K562 (cell line): ENCODE measurements at regions not wholly inside any gene's neighbourhood (a gene's known extent, or its start where the extent isn't known, plus 50 kb on each side); places are given as distances from the start of the nearest gene placed in this dataset.

Experiments
- ATAC-seq: fragments of 200-7000 bp; cut with Tn5 transposase; 3 replicates; pipeline ENCODE4 v1.9.1; 2020; ENCODE audit warnings: moderate library complexity
- BruUV-seq: library from RNA; stranded (reverse); fragments of 400-500 nt; replicated peaks from 2 replicates; lab custom pipeline; 2021; lab: Mats Ljungman, UMichigan
- CTCF ChIA-PET: fragments of 300-600 bp; formaldehyde crosslinking; extraction: SDS; loops from one replicate; lab custom pipeline; 2021; ENCODE audit warnings: low intra/inter-chr PET ratio; lab: Yijun Ruan, JAX
- POLR2A ChIA-PET: fragments of 300-600, 350-650 bp; sonication (Branson Sonifier 250); formaldehyde crosslinking; extraction: SDS; loops from one replicate; lab custom pipeline; 2021; ENCODE audit warnings: antibody characterized with exemption, inconsistent platforms; lab: Yijun Ruan, JAX
- DNase-seq, 4 experiments: peaks; one replicate each; pipeline versions ENCODE4 v3.0.0 to v3.0.0-alpha.2; 2011 to 2018; ENCODE audit warnings: low spot score in 3 of 4, mixed read lengths in 3 of 4; ENCODE audit errors: extremely low read depth in 1 of 4
- FAIRE-seq: peaks from 2 replicates; lab custom pipeline; 2011; peaks lifted over from hg19 to GRCh38; lab: Jason Lieb, UNC
- H2AFZ ChIP-seq: 2 replicates; pipeline ENCODE4 v1.6.0; 2011; ENCODE audit warnings: low read depth, low read length, control low read depth, inconsistent platforms
- H3K27ac ChIP-seq: fragments of 200-600 bp; 3 replicates; pipeline ENCODE4 v1.8.0; 2011; ENCODE audit warnings: low read depth, mild to moderate bottlenecking, control low read depth, inconsistent platforms, low read length, moderate library complexity, mixed read lengths; ENCODE audit errors: extremely low read depth
- H3K27me3 ChIP-seq, 2 experiments: fragments of 300-600 bp in 1 of 2; 2 replicates in 1 of 2; 3 replicates in 1 of 2; pipeline versions ENCODE4 v1.6.0 to v1.8.0; 2011; ENCODE audit warnings: inconsistent platforms in 2 of 2, low read length in 2 of 2, mild to moderate bottlenecking in 1 of 2, mixed read lengths in 1 of 2, moderate library complexity in 1 of 2; ENCODE audit not compliant: control insufficient read depth in 2 of 2, insufficient read depth in 2 of 2
- H3K36me3 ChIP-seq: fragments of 300-600 bp; 3 replicates; pipeline ENCODE4 v1.8.0; 2011; ENCODE audit warnings: mild to moderate bottlenecking, low read length, inconsistent platforms; ENCODE audit not compliant: control insufficient read depth, insufficient read depth
- H3K4me1 ChIP-seq, 2 experiments: fragments of 200-600 bp in 1 of 2; replicated peaks in 1 of 2; 2 replicates in 1 of 2; 3 replicates in 1 of 2; pipeline versions ENCODE4 v1.5.1 to v1.8.0; 2011; ENCODE audit warnings: inconsistent platforms in 2 of 2, low read length in 2 of 2, mild to moderate bottlenecking in 1 of 2, mixed read lengths in 1 of 2, moderate library complexity in 1 of 2; ENCODE audit not compliant: control insufficient read depth in 2 of 2, insufficient read depth in 2 of 2
- H3K4me2 ChIP-seq: 2 replicates; pipeline ENCODE4 v1.6.1; 2011; ENCODE audit warnings: low read length, control low read depth, inconsistent platforms, mixed read lengths; ENCODE audit not compliant: insufficient read depth
- H3K4me3 ChIP-seq: fragments of 200-600 bp; sonication (generic), shearing (Covaris generic); 2 replicates; pipeline ENCODE4 v1.5.1; 2016; ENCODE audit warnings: control low read depth, inconsistent platforms
- H3K79me2 ChIP-seq: fragments of 200-600 bp; 3 replicates; pipeline ENCODE4 v1.8.0; 2011; ENCODE audit warnings: low read length, inconsistent platforms; ENCODE audit not compliant: control insufficient read depth, insufficient read depth
- H3K9ac ChIP-seq, 2 experiments: 2 replicates each; pipeline versions ENCODE4 v1.6.0 to v1.6.1; 2011; ENCODE audit warnings: low read depth in 2 of 2, low read length in 2 of 2, control low read depth in 1 of 2, inconsistent platforms in 1 of 2, mild to moderate bottlenecking in 1 of 2, mixed read lengths in 1 of 2; ENCODE audit not compliant: insufficient read depth in 1 of 2
- H3K9me1 ChIP-seq: one replicate; pipeline ENCODE4 v1.6.0; 2011; ENCODE audit warnings: inconsistent platforms, mild to moderate bottlenecking, low read length, moderate library complexity; ENCODE audit not compliant: control insufficient read depth, insufficient read depth
- H3K9me3 ChIP-seq: replicated peaks from 2 replicates; pipeline ENCODE4 v1.5.1; 2011; ENCODE audit warnings: low read depth, low read length, inconsistent platforms; ENCODE audit not compliant: control insufficient read depth, insufficient read depth
- H4K20me1 ChIP-seq: replicated peaks from 2 replicates; pipeline ENCODE4 v1.6.1; 2011; ENCODE audit warnings: low read length, inconsistent platforms, mixed read lengths; ENCODE audit not compliant: control insufficient read depth, insufficient read depth
- ATF2 ChIP-seq: sonication (generic); formaldehyde crosslinking; IDR thresholded peaks from 2 replicates; pipeline ENCODE4 v1.8.1; 2022; ENCODE audit warnings: missing genetic modification reagents
- ATF7 ChIP-seq: fragments of 450-650 bp; IDR thresholded peaks from 2 replicates; pipeline ENCODE4 v1.7.1; 2014; ENCODE audit warnings: mild to moderate bottlenecking, moderate library complexity
- BRD4 ChIP-seq: fragments of 200-600 bp; sonication (generic); IDR thresholded peaks from 2 replicates; pipeline ENCODE4 v1.6.1; 2017; ENCODE audit warnings: inconsistent platforms
- CLOCK ChIP-seq: fragments of 250-450 bp; sonication (Bioruptor Pico); IDR thresholded peaks from 2 replicates; pipeline ENCODE4 v1.4.0; 2020; ENCODE audit warnings: mild to moderate bottlenecking, moderate library complexity, borderline replicate concordance
- NCOA4 ChIP-seq: fragments of 450-650 bp; IDR thresholded peaks from 2 replicates; pipeline ENCODE4 v1.6.1; 2018; ENCODE audit warnings: mild to moderate bottlenecking; ENCODE audit not compliant: partially characterized antibody
- NUFIP1 ChIP-seq: fragments of 450-650 bp; IDR thresholded peaks from 2 replicates; pipeline ENCODE4 v1.6.1; 2018; ENCODE audit not compliant: partially characterized antibody
- SNAPC5 ChIP-seq: fragments of 250-450 bp; sonication (Bioruptor Pico); IDR thresholded peaks from 2 replicates; pipeline ENCODE4 v1.8.0; 2021; ENCODE audit warnings: moderate library complexity, mild to moderate bottlenecking, inconsistent platforms
- TBP ChIP-seq: optimal IDR thresholded peaks from 2 replicates; pipeline ENCODE3; 2011; ENCODE audit warnings: low read depth, low read length, improper control_type of control experiment
- TFAM ChIP-seq: fragments of 250-450 bp; sonication (Bioruptor Pico); conservative IDR thresholded peaks from 2 replicates; pipeline ENCODE4 v1.5.0; 2021; ENCODE audit warnings: mild to moderate bottlenecking, moderate library complexity
- ZKSCAN8 ChIP-seq: fragments of 200-800 bp; sonication (Bioruptor generic); IDR thresholded peaks from 2 replicates; pipeline ENCODE4 v1.6.1; 2016; ENCODE audit warnings: missing genetic modification characterization, missing compliant biosample characterization
- ZNF3 ChIP-seq: fragments of 250-450 bp; sonication (Bioruptor Pico); IDR thresholded peaks from 2 replicates; pipeline ENCODE4 v1.5.0; 2021; ENCODE audit warnings: mild to moderate bottlenecking, moderate library complexity
- WGBS: fragments of 100-300 bp; shearing (Covaris generic); methylation state at CpG from one replicate; pipeline ENCODE4 v1.1.6; 2016; ENCODE audit warnings: low coverage, mixed read lengths; ENCODE audit not compliant: insufficient coverage; ENCODE audit errors: missing lambda C conversion rate; 5-methylcytosine and 5-hydroxymethylcytosine counted together
- in situ Hi-C: fragments of 300-500 bp; cut with MboI; formaldehyde crosslinking; loops from 4 replicates; pipeline ENCODE4 v1.15.0; 2018; ENCODE audit warnings: inconsistent platforms, mixed read lengths
- intact Hi-C: fragments of 100-400 bp; cut with micrococcal nuclease; formaldehyde crosslinking; loops from 2 replicates; pipeline ENCODE4 v1.14.2; 2022
- TF ChIP-seq, protein P1 (sequence below): sonication (generic); formaldehyde crosslinking; IDR thresholded peaks from 2 replicates; pipeline ENCODE4 v1.8.1; 2022; ENCODE audit warnings: missing genetic modification reagents
- TF ChIP-seq, protein P2 (sequence below), 2 experiments: IDR thresholded peaks; 2 replicates each; pipeline ENCODE4 v1.6.1; 2012; ENCODE audit warnings: improper control_type of control experiment in 2 of 2, low read depth in 2 of 2, low read length in 2 of 2, borderline replicate concordance in 1 of 2

GRCh38 chr10:3452683-3453361 lies 280.2 kb upstream of the PITRM1 start (continued):
- TF ChIP-seq SNAPC5 (no peak), ATF2 (CRISPR knock-in tag) (no peak), TFAM (CRISPR knock-in tag) (no peak), BRD4 (no peak)

DNA sequence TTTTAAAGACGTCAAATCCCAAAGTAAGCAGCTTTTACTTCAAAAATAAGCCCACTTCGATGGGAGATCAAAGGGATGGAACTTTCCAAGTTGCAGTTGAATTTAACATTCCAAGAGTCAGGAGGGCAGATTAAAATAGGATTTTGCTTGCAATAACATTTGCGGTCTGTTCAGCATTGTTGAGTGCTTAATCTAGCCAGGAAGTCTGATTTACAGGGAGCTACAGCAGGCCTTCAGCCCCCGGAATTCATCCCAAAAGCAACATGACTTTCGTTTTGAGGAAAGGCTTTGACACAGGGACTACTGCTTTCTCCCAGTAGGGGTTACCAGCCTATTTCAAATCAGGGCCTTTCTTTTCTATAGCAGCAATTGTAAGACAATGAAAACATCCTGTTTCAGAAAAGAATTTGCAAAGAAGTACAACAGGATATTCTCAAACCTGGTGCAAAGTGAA lies 279.6 kb upstream of the PITRM1 start:
- H3K27ac ChIP-seq: no peak overlapping the region
- H3K4me2 ChIP-seq: no peak overlapping the region
- FAIRE-seq (no peak), DNase-seq (no peak), ATAC-seq (no peak)
- no peaks in the 10 kb centered on the region for H3K9me3 ChIP-seq
- peaks cover 0 to 9% of the 10 kb centered on the region in 2 experiments; a peak in 3 of 5 replicates for H3K27me3 ChIP-seq
- 3% methylated on average over 5 of the region's 5 CpGs for WGBS
- H3K9me1 ChIP-seq: no peaks in the 10 kb centered on the region
- H3K9ac ChIP-seq: no peak overlapping the region
- H2AFZ ChIP-seq: no peak overlapping the region
- H3K79me2 ChIP-seq: no peaks in the 10 kb centered on the region
- H3K36me3 ChIP-seq: no peaks in the 10 kb centered on the region
- intact Hi-C loops: no loop called here
- POLR2A ChIA-PET: interaction anchor here (1.7 kb wide), 1 partner anchor 17 kb away, joined by 6 read pairs; no protein-coding TSS in a partner anchor
- H4K20me1 ChIP-seq: no peaks in the 10 kb centered on the region; the same call in 1 of the 2 replicates
- in situ Hi-C loops: no loop called here
- CTCF ChIA-PET: no interaction called here
- no TSS peak for BruUV-seq
- no peak overlapping the region for H3K4me3 ChIP-seq
- no peaks in the 10 kb centered on the region for H3K4me1 ChIP-seq
- no peak for TF ChIP-seq NCOA4
- no peak for TF ChIP-seq TBP
- TF ChIP-seq CLOCK (CRISPR knock-in tag): no peak
- TF ChIP-seq, protein P1, sequence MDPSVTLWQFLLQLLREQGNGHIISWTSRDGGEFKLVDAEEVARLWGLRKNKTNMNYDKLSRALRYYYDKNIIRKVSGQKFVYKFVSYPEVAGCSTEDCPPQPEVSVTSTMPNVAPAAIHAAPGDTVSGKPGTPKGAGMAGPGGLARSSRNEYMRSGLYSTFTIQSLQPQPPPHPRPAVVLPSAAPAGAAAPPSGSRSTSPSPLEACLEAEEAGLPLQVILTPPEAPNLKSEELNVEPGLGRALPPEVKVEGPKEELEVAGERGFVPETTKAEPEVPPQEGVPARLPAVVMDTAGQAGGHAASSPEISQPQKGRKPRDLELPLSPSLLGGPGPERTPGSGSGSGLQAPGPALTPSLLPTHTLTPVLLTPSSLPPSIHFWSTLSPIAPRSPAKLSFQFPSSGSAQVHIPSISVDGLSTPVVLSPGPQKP (CRISPR knock-in tag): no peak
- no peak for TF ChIP-seq ATF7
- no peak for TF ChIP-seq ZKSCAN8
- no peak for TF ChIP-seq NUFIP1
- TF ChIP-seq ZNF3 (CRISPR knock-in tag): no peak
- TF ChIP-seq, protein P2, sequence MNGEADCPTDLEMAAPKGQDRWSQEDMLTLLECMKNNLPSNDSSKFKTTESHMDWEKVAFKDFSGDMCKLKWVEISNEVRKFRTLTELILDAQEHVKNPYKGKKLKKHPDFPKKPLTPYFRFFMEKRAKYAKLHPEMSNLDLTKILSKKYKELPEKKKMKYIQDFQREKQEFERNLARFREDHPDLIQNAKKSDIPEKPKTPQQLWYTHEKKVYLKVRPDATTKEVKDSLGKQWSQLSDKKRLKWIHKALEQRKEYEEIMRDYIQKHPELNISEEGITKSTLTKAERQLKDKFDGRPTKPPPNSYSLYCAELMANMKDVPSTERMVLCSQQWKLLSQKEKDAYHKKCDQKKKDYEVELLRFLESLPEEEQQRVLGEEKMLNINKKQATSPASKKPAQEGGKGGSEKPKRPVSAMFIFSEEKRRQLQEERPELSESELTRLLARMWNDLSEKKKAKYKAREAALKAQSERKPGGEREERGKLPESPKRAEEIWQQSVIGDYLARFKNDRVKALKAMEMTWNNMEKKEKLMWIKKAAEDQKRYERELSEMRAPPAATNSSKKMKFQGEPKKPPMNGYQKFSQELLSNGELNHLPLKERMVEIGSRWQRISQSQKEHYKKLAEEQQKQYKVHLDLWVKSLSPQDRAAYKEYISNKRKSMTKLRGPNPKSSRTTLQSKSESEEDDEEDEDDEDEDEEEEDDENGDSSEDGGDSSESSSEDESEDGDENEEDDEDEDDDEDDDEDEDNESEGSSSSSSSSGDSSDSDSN (IDR thresholded peaks at IDR 0.05; ENCODE audit: borderline replicate concordance in 1 of 2, low read depth in 2 of 2, low read length in 2 of 2): no peak
